ENCODE measurements at regions not wholly inside any gene's neighbourhood (a gene's known extent, or its start where the extent isn't known, plus 50 kb on each side); places are given as distances from the start of the nearest gene placed in this dataset.

DNA sequence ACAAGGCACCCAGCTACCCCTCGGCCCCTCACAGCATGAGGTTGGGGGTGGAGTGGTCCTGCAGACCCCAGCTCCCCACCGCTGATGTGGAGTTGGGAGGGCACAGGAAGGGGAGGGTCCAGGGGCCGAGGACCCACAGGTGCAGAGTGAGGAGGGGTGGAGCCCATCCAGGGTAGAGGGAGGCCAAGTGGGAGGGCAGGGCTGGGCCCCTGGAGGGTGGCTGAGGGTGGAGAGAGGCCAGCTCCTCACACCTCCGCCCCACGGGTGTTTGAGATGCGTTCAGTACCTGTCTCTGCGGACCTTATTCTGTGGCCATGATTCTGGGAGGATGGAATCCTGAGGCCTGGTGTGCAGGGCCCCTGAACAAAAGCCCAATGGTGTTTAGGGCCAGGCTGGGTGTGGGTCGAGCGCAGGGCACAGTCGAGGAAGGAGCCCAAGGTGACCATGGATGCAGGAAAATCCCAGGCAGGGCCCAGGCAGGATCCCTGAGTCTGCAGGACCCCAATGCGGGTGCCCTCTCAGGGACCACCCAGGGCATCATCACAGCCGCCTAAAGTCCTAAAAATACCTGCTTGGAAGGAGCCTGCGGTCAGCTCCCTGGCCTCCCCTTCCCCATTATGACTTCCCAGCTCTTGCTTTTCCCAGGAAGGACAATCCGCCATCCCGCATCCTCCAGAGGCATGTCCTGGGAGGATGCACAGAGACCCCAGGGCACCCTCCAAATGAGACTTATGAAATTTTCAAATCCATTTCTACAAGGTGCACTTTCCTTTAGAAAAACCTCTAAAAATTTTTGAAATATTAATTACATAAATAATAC is 377.1 kb upstream of the SFSWAP start:
- TF ChIP-seq FOS (IDR thresholded peaks at IDR 0.05; ENCODE audit: low read depth, low read length) (no peak), POLR2A (IDR thresholded peaks at IDR 0.05; ENCODE audit: low read depth, low read length) (no peak), RCOR1 (IDR thresholded peaks at IDR 0.05; ENCODE audit: insufficient replicate concordance, low read length) (no peak), CHD1 (IDR thresholded peaks at IDR 0.05; ENCODE audit: low read depth, low read length) (no peak), CEBPB (IDR thresholded peaks at IDR 0.05; ENCODE audit: low read depth, low read length) (no peak), MXI1 (IDR thresholded peaks at IDR 0.05; ENCODE audit: borderline replicate concordance, low read depth, low read length) (no peak), SMC3 (IDR thresholded peaks at IDR 0.05; ENCODE audit: low read depth, low read length) (no peak), RAD21 (IDR thresholded peaks at IDR 0.05; ENCODE audit: low read length) (no peak)
- TF ChIP-seq, protein P1, sequence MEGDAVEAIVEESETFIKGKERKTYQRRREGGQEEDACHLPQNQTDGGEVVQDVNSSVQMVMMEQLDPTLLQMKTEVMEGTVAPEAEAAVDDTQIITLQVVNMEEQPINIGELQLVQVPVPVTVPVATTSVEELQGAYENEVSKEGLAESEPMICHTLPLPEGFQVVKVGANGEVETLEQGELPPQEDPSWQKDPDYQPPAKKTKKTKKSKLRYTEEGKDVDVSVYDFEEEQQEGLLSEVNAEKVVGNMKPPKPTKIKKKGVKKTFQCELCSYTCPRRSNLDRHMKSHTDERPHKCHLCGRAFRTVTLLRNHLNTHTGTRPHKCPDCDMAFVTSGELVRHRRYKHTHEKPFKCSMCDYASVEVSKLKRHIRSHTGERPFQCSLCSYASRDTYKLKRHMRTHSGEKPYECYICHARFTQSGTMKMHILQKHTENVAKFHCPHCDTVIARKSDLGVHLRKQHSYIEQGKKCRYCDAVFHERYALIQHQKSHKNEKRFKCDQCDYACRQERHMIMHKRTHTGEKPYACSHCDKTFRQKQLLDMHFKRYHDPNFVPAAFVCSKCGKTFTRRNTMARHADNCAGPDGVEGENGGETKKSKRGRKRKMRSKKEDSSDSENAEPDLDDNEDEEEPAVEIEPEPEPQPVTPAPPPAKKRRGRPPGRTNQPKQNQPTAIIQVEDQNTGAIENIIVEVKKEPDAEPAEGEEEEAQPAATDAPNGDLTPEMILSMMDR (conservative IDR thresholded peaks at IDR 0.05; ENCODE audit: low read depth, low read length), result no peak
- TF ChIP-seq, protein P2, sequence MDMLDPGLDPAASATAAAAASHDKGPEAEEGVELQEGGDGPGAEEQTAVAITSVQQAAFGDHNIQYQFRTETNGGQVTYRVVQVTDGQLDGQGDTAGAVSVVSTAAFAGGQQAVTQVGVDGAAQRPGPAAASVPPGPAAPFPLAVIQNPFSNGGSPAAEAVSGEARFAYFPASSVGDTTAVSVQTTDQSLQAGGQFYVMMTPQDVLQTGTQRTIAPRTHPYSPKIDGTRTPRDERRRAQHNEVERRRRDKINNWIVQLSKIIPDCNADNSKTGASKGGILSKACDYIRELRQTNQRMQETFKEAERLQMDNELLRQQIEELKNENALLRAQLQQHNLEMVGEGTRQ (IDR thresholded peaks at IDR 0.05; ENCODE audit: low read depth, low read length), result no peak

Measured in IMR-90 (cell line).